ENCODE measurements at regions not wholly inside any gene's neighbourhood (a gene's known extent, or its start where the extent isn't known, plus 50 kb on each side); places are given as distances from the start of the nearest gene placed in this dataset.

GRCh38 chrX:4175221-4175620 is 461.8 kb upstream of the PRKX start:
- no peak for DNase-seq
- no peak overlapping the region for H3K9ac ChIP-seq (ENCODE audit: low read length)
- H3K9me3 ChIP-seq (ENCODE audit: control insufficient read depth, low read length) = peaks cover 7% of the 10 kb centered on the region
- no peak overlapping the region for H2BK12ac ChIP-seq (ENCODE audit: low read length in 2 of 2)
- WGBS = no CpG with 5 or more reads among the region's 3 CpGs
- no peaks in the 10 kb centered on the region for H3K36me3 ChIP-seq (ENCODE audit: control insufficient read depth in 1 of 2, insufficient read depth in 2 of 2, low read depth in 1 of 2, low read length in 2 of 2)
- H2AK5ac ChIP-seq (ENCODE audit: low read length, severe bottlenecking) = no peak overlapping the region
- no peak overlapping the region for H2BK5ac ChIP-seq (ENCODE audit: low read depth, low read length, poor library complexity, severe bottlenecking)
- no peak overlapping the region for H3K23ac ChIP-seq (ENCODE audit: low read length in 2 of 2)
- H3K27ac ChIP-seq (ENCODE audit: low read length, poor library complexity, severe bottlenecking) = no peak overlapping the region
- H3K14ac ChIP-seq (ENCODE audit: low read length in 2 of 2) = no peak overlapping the region
- H3K4ac ChIP-seq (ENCODE audit: low read depth in 1 of 2, low read length in 2 of 2) = no peak overlapping the region
- H4K8ac ChIP-seq (ENCODE audit: low read length) = no peak overlapping the region
- H3K79me1 ChIP-seq (replicated peaks; ENCODE audit: low read length, poor library complexity, severe bottlenecking) = no peaks in the 10 kb centered on the region
- H2BK15ac ChIP-seq (ENCODE audit: low read depth, poor library complexity, severe bottlenecking) = no peak overlapping the region
- no peaks in the 10 kb centered on the region for H3K27me3 ChIP-seq (ENCODE audit: control insufficient read depth in 1 of 2, insufficient read depth in 1 of 2, low read length in 2 of 2)
- no peak overlapping the region for H2BK120ac ChIP-seq (ENCODE audit: low read depth, low read length)
- H3K4me3 ChIP-seq (ENCODE audit: insufficient read depth in 1 of 2, low read depth in 1 of 2, low read length in 2 of 2) = no peak overlapping the region
- H3K4me2 ChIP-seq (ENCODE audit: low read length, poor library complexity, severe bottlenecking) = no peak overlapping the region
- H4K91ac ChIP-seq (ENCODE audit: low read length) = no peak overlapping the region
- no peaks in the 10 kb centered on the region for H3K4me1 ChIP-seq (ENCODE audit: control insufficient read depth, insufficient read depth, low read depth, low read length)
- no peak overlapping the region for H2AFZ ChIP-seq (ENCODE audit: low read depth, low read length)
- no peak overlapping the region for H3K18ac ChIP-seq (ENCODE audit: low read depth in 1 of 2, low read length in 2 of 2)

GRCh38 chrX:4173743-4174142 is 460.3 kb upstream of the PRKX start:
- Histone ChIP-seq H2BK120ac (ENCODE audit: low read depth, low read length) (no peak overlapping the region), H2BK15ac (ENCODE audit: low read depth, poor library complexity, severe bottlenecking) (no peak overlapping the region), H3K27me3 (ENCODE audit: control insufficient read depth in 1 of 2, insufficient read depth in 1 of 2, low read length in 2 of 2) (no peaks in the 10 kb centered on the region), H3K4me2 (ENCODE audit: low read length, poor library complexity, severe bottlenecking) (no peak overlapping the region), H3K4me1 (ENCODE audit: control insufficient read depth, insufficient read depth, low read depth, low read length) (no peaks in the 10 kb centered on the region), H2AK5ac (ENCODE audit: low read length, severe bottlenecking) (no peak overlapping the region), H3K36me3 (ENCODE audit: control insufficient read depth in 1 of 2, insufficient read depth in 2 of 2, low read depth in 1 of 2, low read length in 2 of 2) (no peaks in the 10 kb centered on the region), H3K9me3 (ENCODE audit: control insufficient read depth, low read length) (peaks cover 7% of the 10 kb centered on the region), H2BK5ac (ENCODE audit: low read depth, low read length, poor library complexity, severe bottlenecking) (no peak overlapping the region), H3K23ac (ENCODE audit: low read length in 2 of 2) (no peak overlapping the region), H3K4ac (ENCODE audit: low read depth in 1 of 2, low read length in 2 of 2) (no peak overlapping the region), H3K14ac (ENCODE audit: low read length in 2 of 2) (no peak overlapping the region), H4K91ac (ENCODE audit: low read length) (no peak overlapping the region), H3K27ac (ENCODE audit: low read length, poor library complexity, severe bottlenecking) (no peak overlapping the region), H3K4me3 (ENCODE audit: insufficient read depth in 1 of 2, low read depth in 1 of 2, low read length in 2 of 2) (no peak overlapping the region), H3K9ac (ENCODE audit: low read length) (no peak overlapping the region), H3K79me1 (replicated peaks; ENCODE audit: low read length, poor library complexity, severe bottlenecking) (no peaks in the 10 kb centered on the region), H4K8ac (ENCODE audit: low read length) (no peak overlapping the region), H3K18ac (ENCODE audit: low read depth in 1 of 2, low read length in 2 of 2) (no peak overlapping the region), H2BK12ac (ENCODE audit: low read length in 2 of 2) (no peak overlapping the region), H2AFZ (ENCODE audit: low read depth, low read length) (no peak overlapping the region)
- DNase-seq = no peak
- WGBS = no CpG with 5 or more reads among the region's 2 CpGs

DNA sequence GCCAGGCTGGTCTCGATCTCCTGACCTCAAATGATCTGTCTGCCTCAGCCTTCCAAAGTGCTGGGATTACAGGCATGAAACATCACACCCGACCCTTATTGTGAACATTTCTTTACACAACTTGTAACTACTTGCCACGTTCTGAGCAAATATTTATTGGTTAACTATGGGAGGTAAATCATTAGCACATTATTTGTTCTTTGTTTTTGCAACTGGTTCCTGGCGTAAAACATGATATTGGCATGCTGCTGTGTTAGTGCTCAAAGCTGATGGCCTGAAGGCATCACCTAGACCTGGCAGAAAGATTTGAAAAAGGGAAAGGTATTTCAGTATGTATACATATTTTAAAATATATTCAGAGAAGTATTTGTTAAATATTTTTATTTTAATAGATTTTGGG is 438.3 kb upstream of the PRKX start:
- Histone ChIP-seq H2BK5ac (ENCODE audit: low read depth, low read length, poor library complexity, severe bottlenecking) (no peak overlapping the region), H3K23ac (ENCODE audit: low read length in 2 of 2) (no peak overlapping the region), H3K14ac (ENCODE audit: low read length in 2 of 2) (no peak overlapping the region), H2BK120ac (ENCODE audit: low read depth, low read length) (no peak overlapping the region), H3K18ac (ENCODE audit: low read depth in 1 of 2, low read length in 2 of 2) (no peak overlapping the region), H3K9me3 (ENCODE audit: control insufficient read depth, low read length) (peaks cover 7% of the 10 kb centered on the region), H4K8ac (ENCODE audit: low read length) (no peak overlapping the region), H3K4me1 (ENCODE audit: control insufficient read depth, insufficient read depth, low read depth, low read length) (no peaks in the 10 kb centered on the region), H4K91ac (ENCODE audit: low read length) (no peak overlapping the region), H2BK15ac (ENCODE audit: low read depth, poor library complexity, severe bottlenecking) (no peak overlapping the region), H2AFZ (ENCODE audit: low read depth, low read length) (no peak overlapping the region), H3K27me3 (ENCODE audit: control insufficient read depth in 1 of 2, insufficient read depth in 1 of 2, low read length in 2 of 2) (no peaks in the 10 kb centered on the region), H3K4ac (ENCODE audit: low read depth in 1 of 2, low read length in 2 of 2) (no peak overlapping the region), H3K4me3 (ENCODE audit: insufficient read depth in 1 of 2, low read depth in 1 of 2, low read length in 2 of 2) (no peak overlapping the region), H2BK12ac (ENCODE audit: low read length in 2 of 2) (no peak overlapping the region), H3K4me2 (ENCODE audit: low read length, poor library complexity, severe bottlenecking) (no peak overlapping the region), H2AK5ac (ENCODE audit: low read length, severe bottlenecking) (no peak overlapping the region), H3K27ac (ENCODE audit: low read length, poor library complexity, severe bottlenecking) (no peak overlapping the region), H3K9ac (ENCODE audit: low read length) (no peak overlapping the region), H3K79me1 (replicated peaks; ENCODE audit: low read length, poor library complexity, severe bottlenecking) (no peaks in the 10 kb centered on the region), H3K36me3 (ENCODE audit: control insufficient read depth in 1 of 2, insufficient read depth in 2 of 2, low read depth in 1 of 2, low read length in 2 of 2) (no peaks in the 10 kb centered on the region)
- WGBS = 100% methylated on average over 1 of the region's 4 CpGs
- DNase-seq = no peak

GRCh38 chrX:4150259-4150658 is 436.8 kb upstream of the PRKX start:
- peaks cover 10% of the 10 kb centered on the region for H3K9me3 ChIP-seq (ENCODE audit: control insufficient read depth, low read length)
- DNase-seq = no peak
- H3K23ac ChIP-seq (ENCODE audit: low read length in 2 of 2) = no peak overlapping the region
- H3K27ac ChIP-seq (ENCODE audit: low read length, poor library complexity, severe bottlenecking) = no peak overlapping the region
- H3K4me3 ChIP-seq (ENCODE audit: insufficient read depth in 1 of 2, low read depth in 1 of 2, low read length in 2 of 2) = no peak overlapping the region
- no peak overlapping the region for H2AK5ac ChIP-seq (ENCODE audit: low read length, severe bottlenecking)
- no peak overlapping the region for H4K8ac ChIP-seq (ENCODE audit: low read length)
- H3K4me2 ChIP-seq (ENCODE audit: low read length, poor library complexity, severe bottlenecking) = no peak overlapping the region
- H3K79me1 ChIP-seq (replicated peaks; ENCODE audit: low read length, poor library complexity, severe bottlenecking) = no peaks in the 10 kb centered on the region
- H2BK5ac ChIP-seq (ENCODE audit: low read depth, low read length, poor library complexity, severe bottlenecking) = no peak overlapping the region
- no peak overlapping the region for H2AFZ ChIP-seq (ENCODE audit: low read depth, low read length)
- H3K14ac ChIP-seq (ENCODE audit: low read length in 2 of 2) = no peak overlapping the region
- no peak overlapping the region for H4K91ac ChIP-seq (ENCODE audit: low read length)
- no peaks in the 10 kb centered on the region for H3K27me3 ChIP-seq (ENCODE audit: control insufficient read depth in 1 of 2, insufficient read depth in 1 of 2, low read length in 2 of 2)
- H2BK12ac ChIP-seq (ENCODE audit: low read length in 2 of 2) = no peak overlapping the region
- no CpG with 5 or more reads among the region's 1 CpG for WGBS
- no peak overlapping the region for H2BK120ac ChIP-seq (ENCODE audit: low read depth, low read length)
- H2BK15ac ChIP-seq (ENCODE audit: low read depth, poor library complexity, severe bottlenecking) = no peak overlapping the region
- no peaks in the 10 kb centered on the region for H3K36me3 ChIP-seq (ENCODE audit: control insufficient read depth in 1 of 2, insufficient read depth in 2 of 2, low read depth in 1 of 2, low read length in 2 of 2)
- no peak overlapping the region for H3K18ac ChIP-seq (ENCODE audit: low read depth in 1 of 2, low read length in 2 of 2)
- H3K9ac ChIP-seq (ENCODE audit: low read length) = no peak overlapping the region
- no peak overlapping the region for H3K4ac ChIP-seq (ENCODE audit: low read depth in 1 of 2, low read length in 2 of 2)
- no peaks in the 10 kb centered on the region for H3K4me1 ChIP-seq (ENCODE audit: control insufficient read depth, insufficient read depth, low read depth, low read length)

Measured in mesenchymal stem cell (in vitro differentiated cells and primary cell).